Chondrocyte (in vitro differentiated cells): ENCODE measurements at regions not wholly inside any gene's neighbourhood (a gene's known extent, or its start where the extent isn't known, plus 50 kb on each side); places are given as distances from the start of the nearest gene placed in this dataset.

Experiments
- DNase-seq: peaks from one replicate; pipeline ENCODE4 v3.0.0; 2021; ENCODE audit warnings: mixed read lengths, low spot score
- H3K27ac Mint-ChIP-seq: one replicate; pipeline ENCODE4 v1.8.0; 2021; ENCODE audit warnings: mild to moderate bottlenecking, moderate library complexity, mixed read lengths; ENCODE audit not compliant: unreplicated experiment
- H3K27me3 Mint-ChIP-seq: 2 replicates; pipeline ENCODE4 v1.8.0; 2021; ENCODE audit warnings: low read depth, mixed read lengths
- H3K36me3 Mint-ChIP-seq: 2 replicates; pipeline ENCODE4 v1.8.0; 2021; ENCODE audit warnings: low read depth, mixed read lengths
- H3K4me1 Mint-ChIP-seq: 2 replicates; pipeline ENCODE4 v1.8.0; 2021; ENCODE audit warnings: low read depth, mild to moderate bottlenecking, mixed read lengths
- H3K4me3 Mint-ChIP-seq: one replicate; pipeline ENCODE4 v1.8.0; 2021; ENCODE audit warnings: mild to moderate bottlenecking, moderate library complexity, mixed read lengths; ENCODE audit not compliant: unreplicated experiment
- H3K9me3 Mint-ChIP-seq: 2 replicates; pipeline ENCODE4 v1.8.0; 2021; ENCODE audit warnings: low read depth, mixed read lengths
- TF ChIP-seq, protein P1 (sequence below): fragments of 200-600 bp; sonication (generic); IDR thresholded peaks from 2 replicates; pipeline ENCODE4 v1.5.0; 2021; ENCODE audit warnings: antibody characterized with exemption, mild to moderate bottlenecking, moderate library complexity

DNA sequence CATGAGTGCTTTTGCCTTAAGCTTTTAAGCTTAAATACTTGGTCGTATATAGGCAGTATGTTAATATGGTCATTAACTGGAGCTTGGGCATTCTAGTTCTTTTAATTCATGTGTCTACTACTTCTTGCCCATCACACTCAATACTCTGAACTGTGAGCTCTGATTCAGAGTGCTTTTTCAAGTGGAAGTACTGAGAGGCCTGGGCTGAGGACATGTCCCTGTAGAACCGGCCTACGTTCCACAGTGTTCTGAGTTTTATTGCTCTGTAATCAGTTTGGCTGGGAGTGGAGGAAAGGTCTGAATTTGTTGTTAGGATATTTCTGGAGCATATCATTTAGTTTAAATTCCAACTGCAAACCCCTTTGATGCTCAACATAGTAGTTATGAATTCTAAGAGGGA, 1744.8 kb upstream of the MIR17HG start:
- Mint-ChIP-seq H3K36me3 (no peaks in the 10 kb centered on the region), H3K4me1 (no peaks in the 10 kb centered on the region), H3K9me3 (peaks cover 7% of the 10 kb centered on the region), H3K27ac (no peak overlapping the region), H3K4me3 (no peak overlapping the region), H3K27me3 (no peaks in the 10 kb centered on the region)
- no peak for DNase-seq
- TF ChIP-seq, protein P1, sequence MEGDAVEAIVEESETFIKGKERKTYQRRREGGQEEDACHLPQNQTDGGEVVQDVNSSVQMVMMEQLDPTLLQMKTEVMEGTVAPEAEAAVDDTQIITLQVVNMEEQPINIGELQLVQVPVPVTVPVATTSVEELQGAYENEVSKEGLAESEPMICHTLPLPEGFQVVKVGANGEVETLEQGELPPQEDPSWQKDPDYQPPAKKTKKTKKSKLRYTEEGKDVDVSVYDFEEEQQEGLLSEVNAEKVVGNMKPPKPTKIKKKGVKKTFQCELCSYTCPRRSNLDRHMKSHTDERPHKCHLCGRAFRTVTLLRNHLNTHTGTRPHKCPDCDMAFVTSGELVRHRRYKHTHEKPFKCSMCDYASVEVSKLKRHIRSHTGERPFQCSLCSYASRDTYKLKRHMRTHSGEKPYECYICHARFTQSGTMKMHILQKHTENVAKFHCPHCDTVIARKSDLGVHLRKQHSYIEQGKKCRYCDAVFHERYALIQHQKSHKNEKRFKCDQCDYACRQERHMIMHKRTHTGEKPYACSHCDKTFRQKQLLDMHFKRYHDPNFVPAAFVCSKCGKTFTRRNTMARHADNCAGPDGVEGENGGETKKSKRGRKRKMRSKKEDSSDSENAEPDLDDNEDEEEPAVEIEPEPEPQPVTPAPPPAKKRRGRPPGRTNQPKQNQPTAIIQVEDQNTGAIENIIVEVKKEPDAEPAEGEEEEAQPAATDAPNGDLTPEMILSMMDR: no peak

DNA sequence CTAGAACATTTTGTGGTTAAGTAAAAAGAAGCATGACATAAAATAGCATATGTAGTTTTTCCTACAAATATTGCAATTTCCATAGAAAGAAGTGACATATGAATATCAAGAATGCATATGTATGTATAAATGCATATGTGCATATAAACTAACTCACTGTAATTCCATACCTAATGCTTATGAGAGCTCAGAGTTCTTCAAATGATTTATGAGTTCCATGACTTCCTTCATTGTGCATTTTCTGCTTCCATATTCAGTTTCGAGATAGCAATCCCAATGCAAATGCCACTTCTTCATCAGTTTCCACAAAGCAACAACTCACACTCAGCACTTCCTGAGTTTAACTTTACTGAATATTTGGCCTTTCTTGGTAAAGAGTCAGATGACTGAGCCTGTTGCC, 1744.3 kb upstream of the MIR17HG start:
- no peaks in the 10 kb centered on the region for H3K27me3 Mint-ChIP-seq
- no peak for DNase-seq
- H3K4me1 Mint-ChIP-seq: no peaks in the 10 kb centered on the region
- no peaks in the 10 kb centered on the region for H3K36me3 Mint-ChIP-seq
- no peak overlapping the region for H3K4me3 Mint-ChIP-seq
- H3K27ac Mint-ChIP-seq: no peak overlapping the region
- peaks cover 7% of the 10 kb centered on the region for H3K9me3 Mint-ChIP-seq
- TF ChIP-seq, protein P1: no peak

DNA sequence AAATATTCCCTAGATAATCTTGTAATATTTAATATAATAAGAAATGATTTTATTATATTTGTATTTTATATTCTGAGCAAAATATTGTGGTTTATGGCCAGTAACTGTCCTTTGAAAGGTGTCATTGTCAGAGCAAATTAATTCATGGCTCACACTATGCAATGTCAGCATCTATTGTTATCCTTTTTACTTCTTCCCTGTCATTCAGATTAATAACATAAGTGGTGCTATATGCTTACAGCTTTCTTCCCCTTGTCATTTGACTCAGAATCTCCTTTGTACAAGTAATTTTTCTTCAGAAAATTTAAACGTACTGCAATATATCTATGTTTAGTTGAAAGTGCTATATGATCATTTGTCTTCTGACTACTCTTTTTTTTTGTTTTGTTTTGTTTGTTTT, 1738.2 kb upstream of the MIR17HG start:
- no peak for DNase-seq
- TF ChIP-seq, protein P1: no peak
- H3K4me3 Mint-ChIP-seq: no peak overlapping the region
- H3K36me3 Mint-ChIP-seq: no peaks in the 10 kb centered on the region
- H3K9me3 Mint-ChIP-seq: peaks cover 11% of the 10 kb centered on the region
- H3K4me1 Mint-ChIP-seq: no peaks in the 10 kb centered on the region
- H3K27me3 Mint-ChIP-seq: no peaks in the 10 kb centered on the region
- no peak overlapping the region for H3K27ac Mint-ChIP-seq

DNA sequence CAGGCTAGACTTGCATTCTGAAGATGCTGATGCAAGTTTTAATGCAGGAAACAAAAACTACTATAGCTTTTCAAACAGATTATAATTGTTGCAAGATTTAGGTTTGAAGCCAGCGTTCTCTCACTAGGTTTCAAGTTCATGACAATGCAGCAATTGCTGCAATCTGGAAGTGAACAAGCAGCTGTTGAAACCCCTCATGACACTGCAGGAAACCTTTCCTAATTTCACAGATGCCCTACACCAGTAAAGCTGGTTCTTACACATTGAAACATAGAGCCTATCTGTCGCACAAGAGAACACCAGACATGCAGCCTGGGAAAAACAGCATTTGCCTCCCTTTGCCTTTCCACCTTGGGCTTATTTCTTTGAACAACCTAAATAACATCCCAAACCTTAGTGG, 1737.2 kb upstream of the MIR17HG start:
- no peaks in the 10 kb centered on the region for H3K4me1 Mint-ChIP-seq
- TF ChIP-seq, protein P1: no peak
- no peaks in the 10 kb centered on the region for H3K36me3 Mint-ChIP-seq
- no peak overlapping the region for H3K4me3 Mint-ChIP-seq
- H3K27ac Mint-ChIP-seq: no peak overlapping the region
- no peak for DNase-seq
- H3K9me3 Mint-ChIP-seq: peaks cover 10% of the 10 kb centered on the region
- H3K27me3 Mint-ChIP-seq: no peaks in the 10 kb centered on the region

DNA sequence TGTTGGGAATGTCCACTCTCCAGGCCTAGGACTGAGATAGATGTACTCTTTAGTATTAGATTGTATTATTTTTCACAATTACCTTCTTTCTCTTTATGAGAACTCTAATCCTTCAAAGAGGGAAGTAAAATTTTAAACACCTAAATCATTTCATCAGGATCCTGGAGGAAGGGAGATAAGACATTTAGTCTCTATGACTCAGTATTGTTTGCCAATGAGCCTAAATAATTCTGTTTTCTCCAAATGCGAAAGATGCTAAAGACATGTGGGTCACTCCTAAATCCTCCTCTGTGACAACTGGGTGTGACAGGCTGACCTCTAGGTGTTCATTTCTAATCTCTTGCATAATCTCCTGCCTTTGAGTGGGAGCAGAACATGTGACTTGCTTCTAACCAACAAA, 1736.6 kb upstream of the MIR17HG start:
- TF ChIP-seq, protein P1: no peak

More for the DNA sequence above, 1736.6 kb upstream of the MIR17HG start:
- Mint-ChIP-seq H3K4me3 (no peak overlapping the region), H3K4me1 (no peaks in the 10 kb centered on the region), H3K27me3 (no peaks in the 10 kb centered on the region), H3K27ac (no peak overlapping the region), H3K36me3 (no peaks in the 10 kb centered on the region), H3K9me3 (peaks cover 9% of the 10 kb centered on the region)
- DNase-seq: no peak
